GM18907 (cell line): ENCODE measurements at regions not wholly inside any gene's neighbourhood (a gene's known extent, or its start where the extent isn't known, plus 50 kb on each side); places are given as distances from the start of the nearest gene placed in this dataset.
"Not testable (repeated sequence)": the region's sequence is repeated elsewhere in the genome, so short reads cannot be mapped to it uniquely, and the experiment has no call there.

Source experiments
- ATAC-seq: cut with Tn5 transposase; IDR thresholded peaks from one replicate; pipeline ENCODE4 v1.9.1; 2021; ENCODE audit warnings: mild to moderate bottlenecking, moderate library complexity; ENCODE audit not compliant: unreplicated experiment

DNA sequence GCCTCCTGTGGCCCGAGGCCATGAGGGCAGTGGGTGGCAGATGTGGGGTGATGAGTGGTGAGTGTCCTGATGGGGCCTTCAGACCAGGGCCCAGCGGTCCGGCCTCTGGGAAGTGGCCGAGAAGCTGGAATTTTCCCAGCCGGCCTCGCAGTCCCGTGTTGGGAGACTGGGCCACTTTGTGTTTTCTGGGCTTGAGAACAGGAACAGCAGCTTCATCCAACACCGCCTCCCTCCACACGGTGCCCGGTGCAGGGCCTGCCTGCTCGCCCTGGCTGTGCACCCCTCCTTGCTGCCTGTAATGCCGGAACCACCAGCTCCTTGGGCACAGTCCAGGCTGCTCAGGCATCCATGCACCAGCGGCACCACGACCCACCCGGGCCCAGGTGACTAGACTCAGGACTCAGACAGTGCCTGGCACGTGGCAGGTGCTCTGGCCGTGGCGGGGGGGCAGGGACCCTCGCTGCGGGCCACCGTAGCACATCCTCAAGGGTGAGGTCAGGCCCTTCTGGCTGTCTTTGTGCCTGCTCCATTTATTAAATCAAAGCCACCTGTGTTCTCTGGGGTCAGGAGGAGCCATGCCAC, 194.7 kb downstream of the BANP start:
- not testable (repeated sequence) for ATAC-seq

DNA sequence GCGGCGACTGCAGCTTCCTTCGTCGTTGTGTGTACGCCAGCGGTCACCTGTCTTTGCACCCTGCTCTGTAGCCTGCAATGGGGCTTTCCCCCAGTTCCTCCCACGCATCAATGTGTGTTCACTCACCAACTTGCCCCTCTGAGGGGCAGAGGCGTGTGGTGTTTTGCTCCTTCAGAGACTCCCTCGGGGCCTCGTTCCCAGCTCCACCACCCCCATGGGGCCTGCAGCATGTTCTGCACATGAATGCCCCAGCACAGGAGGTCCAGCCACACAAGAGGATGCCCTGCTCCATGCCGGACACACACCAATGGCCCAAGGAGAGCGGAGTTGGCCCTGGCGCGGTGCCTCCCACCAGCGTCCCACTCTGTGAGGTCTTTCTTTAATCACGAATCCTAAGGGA, 196.8 kb downstream of the BANP start:
- not testable (repeated sequence) for ATAC-seq

DNA sequence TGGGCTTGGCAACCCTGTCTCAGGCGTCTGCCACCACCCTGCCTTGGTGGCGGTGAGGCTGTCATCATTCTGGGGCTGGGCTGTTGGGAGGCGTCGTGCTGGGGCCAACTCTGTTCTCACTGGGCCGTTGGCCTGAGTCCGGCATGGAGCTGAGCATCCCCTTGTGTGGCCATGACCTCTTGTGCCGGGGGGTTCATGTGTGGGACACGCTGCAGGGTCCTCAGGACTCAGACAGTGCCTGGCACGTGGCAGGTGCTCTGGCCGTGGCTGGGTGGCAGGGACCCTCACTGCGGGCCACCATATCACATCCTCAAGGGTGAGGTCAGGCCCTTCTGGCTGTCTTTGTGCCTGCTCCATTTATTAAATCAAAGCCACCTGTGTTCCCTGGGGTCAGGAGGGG, 197.4 kb downstream of the BANP start:
- ATAC-seq: not testable (repeated sequence)

DNA sequence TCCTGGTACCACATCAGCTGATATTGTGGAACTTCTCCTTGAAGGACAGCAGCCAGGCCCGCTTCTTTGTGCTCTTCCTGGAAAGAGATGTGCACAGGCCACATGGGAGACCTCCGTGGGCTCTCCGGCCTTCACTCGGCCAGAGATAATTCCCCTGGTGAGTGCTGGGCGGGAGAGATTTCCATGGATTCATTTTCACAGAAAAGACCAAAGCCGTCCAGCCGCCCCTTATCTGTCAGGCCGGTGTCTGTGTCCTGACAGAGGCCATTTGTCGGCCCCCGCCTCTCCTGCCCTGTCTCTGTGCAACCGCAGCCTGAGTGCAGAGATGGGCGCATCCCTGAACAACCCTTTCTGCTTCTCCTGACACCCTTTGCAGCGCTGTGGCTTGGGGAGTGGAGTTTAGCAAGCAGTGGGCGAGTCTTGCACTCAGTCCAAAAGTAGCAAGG, 197.9 kb downstream of the BANP start:
- not testable (repeated sequence) for ATAC-seq

DNA sequence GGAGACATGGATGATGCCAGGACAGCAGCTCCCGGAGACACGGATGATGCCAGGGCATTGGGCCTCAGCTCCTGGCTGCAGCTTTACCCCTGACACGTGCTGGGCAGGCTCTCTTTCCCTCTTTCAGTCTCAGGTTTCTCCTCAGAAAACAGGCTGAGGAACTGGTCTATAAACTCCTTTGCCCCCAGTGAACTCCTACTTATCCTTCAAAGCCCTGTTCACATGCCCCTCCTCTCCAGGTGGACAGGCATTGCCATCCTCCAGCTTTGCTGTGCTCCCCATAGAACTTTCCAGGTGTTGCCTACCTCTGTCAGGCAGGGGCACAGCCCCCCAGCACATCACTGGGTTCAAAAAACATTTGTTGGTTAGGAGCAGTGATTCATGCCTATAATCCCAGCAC, 198.4 kb downstream of the BANP start:
- ATAC-seq: not testable (repeated sequence)

DNA sequence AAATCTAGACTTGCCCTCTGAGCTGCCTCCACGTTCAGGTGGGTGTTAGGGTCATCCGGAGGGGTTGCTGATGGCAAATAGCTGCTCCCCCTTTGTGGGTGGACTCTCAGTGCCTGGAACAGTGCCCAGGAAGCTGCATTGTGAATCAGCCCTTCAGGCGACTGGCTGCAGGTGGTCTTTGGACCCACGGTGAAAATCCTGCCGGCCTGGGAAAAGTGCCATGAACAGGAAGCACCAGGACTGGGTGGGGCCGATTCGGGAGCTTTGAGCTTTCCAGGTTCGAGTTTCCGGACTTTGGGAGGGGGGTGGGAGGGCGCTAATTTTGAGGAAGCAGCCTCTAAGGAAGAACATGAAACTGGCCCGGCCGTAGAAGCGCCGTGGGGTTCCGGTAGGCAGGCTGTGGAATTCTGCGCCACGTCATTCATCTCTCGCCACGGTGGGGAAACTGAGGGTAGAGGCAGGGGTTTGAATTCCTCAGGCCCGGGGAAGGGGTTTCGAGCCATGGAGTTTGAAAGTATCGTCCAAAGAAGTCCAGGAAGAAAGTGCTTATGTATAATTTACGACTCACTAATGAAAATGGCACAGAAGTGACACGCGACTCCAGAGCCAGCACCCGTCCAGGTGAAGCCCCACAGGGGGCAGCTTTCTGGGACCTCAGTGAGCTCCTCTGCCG, 199.4 kb downstream of the BANP start:
- not testable (repeated sequence) for ATAC-seq

DNA sequence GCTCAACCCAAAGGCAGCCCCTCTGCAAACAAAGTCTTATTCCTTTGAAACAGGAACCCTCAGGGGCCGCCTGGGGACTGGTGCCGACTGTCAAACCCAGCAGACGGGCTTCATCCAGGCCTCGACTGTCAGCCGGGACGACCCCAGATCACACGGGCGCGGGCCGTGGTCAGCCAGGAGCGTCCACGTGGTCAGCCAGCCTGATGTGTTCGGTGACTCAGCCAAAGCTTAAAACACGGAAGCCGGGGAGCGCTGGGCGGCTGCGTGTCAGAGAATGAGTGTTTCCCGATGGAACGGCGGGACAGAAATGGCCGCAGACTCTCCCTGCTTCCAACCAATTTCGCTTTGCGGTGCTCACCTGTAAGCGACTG, 199.9 kb downstream of the BANP start:
- not testable (repeated sequence) for ATAC-seq

DNA sequence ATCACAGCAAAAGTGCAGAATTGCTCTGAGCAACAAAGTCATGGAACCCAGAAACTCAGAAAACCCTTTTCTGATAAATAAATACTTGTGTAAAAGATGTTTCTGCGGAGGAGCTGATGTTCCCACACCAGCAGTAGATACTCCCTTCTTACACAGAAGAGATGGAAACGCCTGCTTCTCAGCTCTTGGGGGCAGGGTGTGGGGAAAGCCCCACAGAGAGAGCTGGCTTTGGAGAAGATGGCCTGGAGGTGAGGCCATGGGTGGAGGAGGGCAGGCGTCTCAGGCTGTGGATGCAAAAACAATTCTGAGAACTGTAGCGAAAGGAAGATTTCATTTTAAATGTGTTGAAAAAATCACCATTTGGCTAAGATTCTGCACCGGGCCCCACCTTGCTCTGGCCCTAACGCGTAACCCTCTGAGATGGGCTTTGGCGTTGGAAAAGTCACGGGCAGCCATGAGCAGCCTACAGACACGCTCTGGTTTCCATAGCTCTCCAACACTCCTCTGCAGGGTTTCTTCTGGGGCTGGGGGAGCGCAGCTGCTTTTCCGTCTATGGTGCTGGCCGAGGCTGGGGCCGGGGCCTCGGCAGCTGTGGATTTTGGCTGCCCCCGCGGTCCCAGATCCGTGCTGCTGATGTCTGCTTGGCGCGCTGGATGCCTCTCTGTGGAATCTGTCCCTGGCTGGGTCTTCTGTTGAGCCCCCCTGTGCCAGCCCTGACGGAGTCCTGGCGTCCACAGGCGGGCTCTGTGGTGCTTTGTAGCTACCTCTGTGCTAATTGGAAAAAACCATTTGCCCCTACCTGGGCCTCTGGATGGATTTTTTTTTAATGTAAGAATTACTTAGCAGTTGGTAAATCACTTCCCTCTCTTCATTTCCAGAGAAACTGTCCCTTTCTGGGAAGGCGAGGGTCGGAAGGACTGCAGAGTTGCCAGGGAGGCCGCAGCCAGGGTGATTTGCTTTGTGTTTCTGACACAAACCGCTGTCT, 200.9 kb downstream of the BANP start:
- ATAC-seq: not testable (repeated sequence)

DNA sequence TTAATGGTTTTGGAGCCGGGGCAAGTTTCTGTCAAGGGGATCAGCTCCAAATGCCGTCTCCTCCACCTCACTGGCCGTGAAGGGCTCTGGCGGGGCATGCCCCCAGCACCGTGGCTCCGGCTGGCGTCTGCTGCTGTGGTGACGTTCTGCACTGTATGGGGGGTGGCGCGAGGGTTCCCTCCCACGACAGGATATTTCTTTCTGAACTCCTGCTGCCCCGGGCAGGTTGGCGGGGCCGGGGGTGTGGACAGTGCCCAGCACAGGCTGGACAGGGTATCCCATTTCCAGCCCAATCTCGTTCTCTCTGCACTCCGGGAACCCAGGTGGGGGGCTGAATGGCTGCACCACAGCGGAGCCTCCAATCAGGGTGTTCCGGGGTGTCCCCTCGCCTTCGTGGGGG, 201.6 kb downstream of the BANP start:
- ATAC-seq: not testable (repeated sequence)

DNA sequence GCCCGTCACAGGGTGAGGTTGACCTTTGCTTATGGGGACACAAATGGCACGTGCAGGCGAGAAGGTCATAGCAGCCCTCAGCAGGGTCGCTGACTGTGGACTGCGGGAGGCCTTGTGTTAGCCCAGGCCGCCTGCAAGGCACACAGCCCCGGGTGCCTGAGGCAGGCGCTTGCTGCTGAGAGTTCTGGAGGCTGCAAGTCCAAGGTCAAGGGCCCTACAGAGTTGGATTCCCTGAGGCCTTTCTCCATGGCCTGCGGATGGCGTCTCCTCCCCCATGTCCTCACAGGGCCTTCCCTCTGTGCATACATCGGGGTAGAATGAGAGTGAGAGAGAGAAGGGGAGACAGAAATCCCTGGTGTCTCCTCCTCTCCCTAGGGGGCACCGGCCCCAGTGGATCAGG, 202.3 kb downstream of the BANP start:
- ATAC-seq: not testable (repeated sequence)

DNA sequence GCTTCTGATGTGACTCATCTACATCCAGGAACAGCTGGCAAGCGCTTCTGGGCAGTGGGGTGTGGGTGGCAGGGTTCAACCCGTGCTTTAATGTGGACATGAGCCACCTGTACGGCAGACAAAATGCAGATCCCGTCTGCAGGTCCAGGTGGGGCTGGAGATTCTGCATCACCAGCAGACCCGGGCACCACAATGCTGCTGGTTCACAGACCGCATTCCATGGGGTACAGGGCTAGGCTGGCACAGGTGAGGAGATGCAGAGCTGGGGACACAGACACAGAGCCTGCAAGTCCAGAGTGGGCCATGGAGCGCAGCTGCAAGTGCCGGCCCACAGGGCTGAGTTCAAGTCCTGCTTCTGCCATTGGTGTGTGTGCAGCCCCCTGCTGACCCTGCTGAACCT, 203.7 kb downstream of the BANP start:
- ATAC-seq: not testable (repeated sequence)

DNA sequence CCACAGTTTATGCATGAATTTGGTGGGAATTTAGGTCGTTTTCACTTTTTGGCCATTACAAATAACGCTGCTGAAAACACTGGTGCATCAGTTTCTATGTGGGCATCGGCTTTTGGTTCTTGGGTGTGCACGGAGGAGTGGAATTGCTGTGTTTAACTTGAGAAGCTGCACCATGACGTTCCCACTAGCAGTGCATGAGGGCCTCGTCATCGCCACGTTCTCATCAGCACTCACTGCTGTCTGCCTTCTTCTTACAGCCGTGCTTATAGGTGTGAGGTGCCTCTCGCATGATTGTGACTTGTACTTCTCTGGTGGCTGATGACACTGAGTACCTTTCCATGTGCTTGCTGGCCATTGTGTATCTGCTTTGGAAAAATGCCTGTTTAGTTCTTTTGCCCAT, 204.4 kb downstream of the BANP start:
- not testable (repeated sequence) for ATAC-seq

DNA sequence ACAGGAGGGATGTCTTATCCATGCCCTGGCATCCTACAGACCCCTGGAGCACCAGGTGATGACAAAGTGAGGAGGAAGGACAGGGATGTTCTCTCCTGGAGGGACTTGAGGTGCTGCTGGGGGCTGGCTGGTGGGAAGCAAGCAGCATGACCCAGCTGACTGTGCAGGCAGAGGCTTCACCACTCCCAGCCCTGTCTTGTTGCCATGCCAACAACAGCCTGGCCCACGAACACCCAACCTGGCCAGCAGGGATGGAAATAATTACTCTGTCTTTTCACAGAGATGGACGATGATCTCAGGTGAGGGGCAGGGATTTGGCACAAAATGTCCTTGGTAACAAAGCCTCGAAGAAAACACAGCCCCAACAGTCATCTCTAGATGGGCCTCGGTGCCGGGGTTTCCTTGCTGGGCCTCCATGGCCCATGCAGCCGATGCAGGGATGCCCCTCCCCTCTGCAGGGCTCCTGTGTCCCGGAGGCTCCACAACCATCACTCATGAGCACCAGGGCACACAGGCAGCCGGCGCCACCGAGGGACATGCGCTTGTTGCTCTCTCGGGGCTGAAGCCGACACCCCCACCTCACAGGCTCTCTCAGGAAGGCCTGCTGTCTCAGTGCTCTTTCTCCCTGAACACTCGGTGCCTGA, 205.5 kb downstream of the BANP start:
- not testable (repeated sequence) for ATAC-seq

DNA sequence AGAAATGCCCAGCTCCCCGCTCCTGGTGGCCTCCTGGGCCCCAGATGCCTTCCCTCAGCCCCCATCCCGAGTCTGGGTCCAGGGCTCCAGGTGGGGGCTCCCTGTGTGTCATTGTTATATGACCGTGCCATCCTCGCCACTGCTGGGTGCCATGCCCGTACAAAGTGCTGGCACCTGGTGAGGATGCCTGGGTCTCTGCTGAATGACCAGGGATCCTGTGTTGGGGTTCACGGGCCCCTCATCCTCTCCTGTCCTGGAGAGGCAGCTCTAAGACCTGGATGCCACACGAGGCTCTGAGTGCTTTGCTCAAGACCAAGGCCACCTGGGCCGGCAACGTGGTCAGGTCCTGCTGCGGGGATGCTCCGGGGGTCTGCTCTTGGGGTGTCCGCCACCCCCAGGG, 206.5 kb downstream of the BANP start:
- not testable (repeated sequence) for ATAC-seq

DNA sequence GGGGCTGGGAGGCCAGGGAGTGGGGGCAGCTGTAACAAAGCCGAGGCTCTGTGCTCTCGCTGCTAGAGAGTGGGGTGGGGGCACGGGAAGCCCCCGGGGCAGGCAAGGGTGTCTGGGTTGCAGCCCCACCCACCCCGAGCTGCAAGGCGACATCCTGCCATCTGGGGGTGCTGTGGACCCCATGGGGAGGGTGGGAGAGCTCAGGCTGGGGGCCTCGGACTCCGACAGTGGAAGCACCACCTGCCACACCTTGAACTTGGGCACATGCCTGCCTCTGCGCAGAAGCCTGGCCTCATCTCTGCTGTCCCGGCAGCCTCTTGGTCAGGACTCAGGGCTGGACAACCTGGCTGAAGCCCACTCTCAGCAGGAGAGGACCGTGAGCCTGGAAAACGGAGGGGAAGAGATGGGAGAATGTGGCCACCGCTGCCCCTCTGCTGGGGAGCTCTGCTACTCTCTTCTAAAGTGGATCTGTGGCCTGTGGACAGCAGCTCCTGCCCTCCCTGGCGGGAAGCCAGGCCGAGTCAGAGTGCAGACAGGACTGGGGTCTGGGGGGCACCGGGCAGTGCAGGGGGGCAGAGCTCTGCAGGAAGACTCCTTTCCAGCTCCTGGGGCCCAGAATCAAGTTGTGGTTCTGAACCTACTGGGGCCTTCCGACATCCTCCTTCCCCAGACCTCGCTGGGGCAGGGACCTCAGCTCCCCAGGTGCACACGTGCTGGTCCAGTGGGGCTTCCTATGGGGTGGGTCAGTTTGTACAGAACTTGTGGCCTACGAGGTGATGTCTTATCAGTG, 207.2 kb downstream of the BANP start:
- ATAC-seq: not testable (repeated sequence)

DNA sequence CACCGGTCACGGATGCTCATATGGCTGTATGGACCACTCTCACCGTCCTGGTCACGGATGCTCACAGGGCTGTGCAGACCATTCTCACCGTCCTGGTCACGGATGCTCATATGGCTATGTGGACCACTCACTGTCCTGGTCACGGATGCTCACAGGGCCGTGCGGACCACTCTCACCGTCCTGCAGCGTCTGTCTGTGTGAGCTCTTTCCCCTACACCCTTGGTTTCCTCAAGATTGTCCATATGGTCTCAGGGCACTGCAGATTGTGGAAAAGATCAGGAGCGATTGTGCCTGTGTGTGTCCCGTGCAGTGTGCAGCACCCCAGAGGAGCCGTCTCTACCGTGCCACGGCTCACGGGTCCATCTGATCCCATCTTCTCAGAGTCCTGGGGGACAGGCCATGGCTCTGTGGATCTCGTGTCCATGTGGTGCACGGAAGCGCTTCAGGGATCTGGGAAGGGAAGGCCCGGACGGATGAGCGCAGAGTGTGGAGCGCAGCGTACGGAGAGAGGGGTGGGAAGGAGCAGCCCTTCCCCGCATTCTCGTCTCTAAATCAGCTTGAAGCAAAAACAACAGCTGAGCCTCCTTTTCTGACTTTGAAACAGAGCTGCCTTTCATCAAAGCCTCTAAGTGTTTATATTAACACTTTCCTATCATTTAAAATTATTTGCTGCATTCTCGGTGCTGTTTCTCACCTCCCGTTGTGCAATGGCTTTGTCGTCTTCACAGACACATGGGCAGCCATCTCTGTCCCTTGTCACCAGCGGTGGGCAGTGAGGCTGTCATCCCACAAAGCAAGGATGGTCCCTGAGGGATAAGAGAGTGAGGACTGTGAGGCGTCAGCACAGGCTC, 208.0 kb downstream of the BANP start:
- not testable (repeated sequence) for ATAC-seq

DNA sequence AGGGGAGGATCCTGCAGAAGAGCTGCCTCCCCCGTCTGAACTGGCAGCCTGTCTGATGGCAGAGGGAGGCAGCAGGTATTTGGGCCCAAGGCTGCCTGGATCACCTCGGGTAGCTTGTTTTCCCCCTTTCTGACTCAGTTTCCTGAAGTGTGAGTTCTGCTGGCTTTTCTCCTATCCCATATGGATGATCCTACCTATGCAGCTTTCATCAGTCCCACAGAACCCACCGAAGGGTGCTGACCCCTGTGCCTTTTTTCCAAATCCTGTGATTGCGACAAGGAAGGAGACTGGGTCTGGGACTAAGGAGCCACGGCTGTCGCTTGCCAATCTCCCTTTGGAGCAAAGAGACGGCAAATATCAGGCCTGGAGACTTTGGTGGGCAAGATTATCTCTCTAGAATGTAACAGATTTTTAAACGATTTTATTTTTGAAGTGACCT, 208.7 kb downstream of the BANP start:
- ATAC-seq: not testable (repeated sequence)

DNA sequence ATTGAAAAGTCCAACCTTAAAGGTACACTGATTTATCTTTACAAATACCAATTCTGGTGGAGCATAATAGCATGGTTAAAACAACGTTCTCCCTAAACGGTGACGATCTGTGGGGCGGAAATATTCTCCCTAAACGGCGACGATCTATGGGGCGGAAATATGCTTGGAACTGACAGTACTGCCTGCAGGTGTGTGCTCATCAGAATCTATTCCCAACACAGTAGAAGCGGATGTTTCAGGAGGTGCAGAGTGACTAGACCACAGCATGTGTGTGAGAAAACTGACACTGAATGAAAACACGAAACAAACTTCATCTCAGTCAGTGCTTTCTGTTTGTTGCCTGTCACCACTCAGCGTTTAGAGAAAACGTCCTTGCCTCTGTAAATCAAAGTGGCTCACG, 210.0 kb downstream of the BANP start:
- ATAC-seq: not testable (repeated sequence)

DNA sequence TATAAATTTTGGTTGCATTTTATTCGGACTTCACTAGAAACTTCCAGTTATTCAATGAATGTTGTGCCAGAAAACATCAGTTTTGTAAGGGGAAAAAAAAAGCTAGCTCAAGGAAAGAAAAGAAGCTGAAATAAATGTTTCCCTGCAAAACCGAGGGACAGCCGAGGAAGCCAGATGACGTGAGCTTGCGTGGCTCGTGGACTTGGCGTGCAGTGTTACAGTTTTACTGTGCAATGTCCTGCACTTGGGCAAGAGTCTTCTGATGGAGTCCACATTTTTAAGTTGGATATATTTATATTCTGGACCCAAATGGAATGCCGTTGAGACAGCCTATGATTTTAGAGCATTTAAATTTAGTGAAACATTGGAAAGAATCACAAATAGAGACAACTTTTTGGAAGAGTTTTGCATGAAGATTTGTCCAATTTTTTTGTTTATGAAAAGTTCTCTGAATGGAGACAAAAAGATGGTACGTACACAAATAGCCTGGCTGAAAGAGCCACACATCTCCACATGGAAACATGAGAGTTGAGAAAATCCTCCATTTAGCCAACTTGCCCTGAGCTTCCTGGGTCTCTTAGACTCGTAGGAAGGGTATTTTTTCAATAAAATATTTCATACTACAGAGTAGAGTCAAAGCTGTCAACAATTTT, 210.5 kb downstream of the BANP start:
- not testable (repeated sequence) for ATAC-seq
